CD4-positive, alpha-beta T cell treated with Interleukin-6 at 100 ng/mL for 8 hours (primary cell): ENCODE measurements at regions not wholly inside any gene's neighbourhood (a gene's known extent, or its start where the extent isn't known, plus 50 kb on each side); places are given as distances from the start of the nearest gene placed in this dataset.
"Not testable (repeated sequence)": the region's sequence is repeated elsewhere in the genome, so short reads cannot be mapped to it uniquely, and the experiment has no call there.

Experiments
- DNase-seq: peaks from one replicate; pipeline ENCODE4 v3.0.0-alpha.2; 2020; ENCODE audit warnings: mixed read lengths, low spot score

GRCh38 chr2:144972676-144973075, 452.8 kb upstream of the ZEB2 start:
- DNase-seq, result no peak

GRCh38 chr2:144971786-144972335, 451.9 kb upstream of the ZEB2 start:
- DNase-seq, result no peak

- DNase-seq, result not testable (repeated sequence)
These were observed 450.5 kb upstream of the ZEB2 start for GRCh38 chr2:144970410-144970809.

- DNase-seq, result not testable (repeated sequence)
These were observed 449.6 kb upstream of the ZEB2 start for GRCh38 chr2:144969564-144969963.

- DNase-seq, result no peak
These were observed 448.0 kb upstream of the ZEB2 start for GRCh38 chr2:144967961-144968360.

GRCh38 chr2:144965172-144965571, 445.3 kb upstream of the ZEB2 start:
- no peak for DNase-seq

GRCh38 chr2:144963031-144963430, 443.1 kb upstream of the ZEB2 start:
- no peak for DNase-seq

- DNase-seq, result no peak
These were observed 439.5 kb upstream of the ZEB2 start for GRCh38 chr2:144959416-144959815.

- DNase-seq, result no peak
These were observed 431.1 kb upstream of the ZEB2 start for GRCh38 chr2:144950899-144951560.

- DNase-seq, result no peak
These were observed 428.4 kb upstream of the ZEB2 start for GRCh38 chr2:144948205-144948855.

- DNase-seq, result no peak
These were observed 427.8 kb upstream of the ZEB2 start for GRCh38 chr2:144947709-144948037.

GRCh38 chr2:144946263-144946662, 426.3 kb upstream of the ZEB2 start:
- no peak for DNase-seq

- no peak for DNase-seq
These were observed 424.8 kb upstream of the ZEB2 start for GRCh38 chr2:144944546-144945220.

- DNase-seq, result no peak
These were observed 424.1 kb upstream of the ZEB2 start for GRCh38 chr2:144943986-144944385.

GRCh38 chr2:144943293-144943941, 423.5 kb upstream of the ZEB2 start:
- DNase-seq, result no peak

- no peak for DNase-seq
These were observed 422.8 kb upstream of the ZEB2 start for GRCh38 chr2:144942516-144943256.

- no peak for DNase-seq
These were observed 422.0 kb upstream of the ZEB2 start for GRCh38 chr2:144941743-144942488.

- DNase-seq, result no peak
These were observed 419.7 kb upstream of the ZEB2 start for GRCh38 chr2:144939590-144939989.

GRCh38 chr2:144937910-144938709, 418.2 kb upstream of the ZEB2 start:
- no peak for DNase-seq

- DNase-seq, result no peak
These were observed 417.1 kb upstream of the ZEB2 start for GRCh38 chr2:144937066-144937465.
